Stomach (tissue), 8 donors: ENCODE measurements at regions not wholly inside any gene's neighbourhood (a gene's known extent, or its start where the extent isn't known, plus 50 kb on each side); places are given as distances from the start of the nearest gene placed in this dataset.

Experiments
- DNase-seq, 2 donors: peaks; one replicate each; pipeline versions ENCODE4 v3.0.0 to v3.0.0-alpha.2; 2013 to 2019
- H3K27ac ChIP-seq, 5 donors: fragments of 200-600 bp in 4 of 5; sonication (generic) in 4 of 5; one replicate each; pipeline ENCODE4 v1.5.1; 2013 to 2019; ENCODE audit warnings: mild to moderate bottlenecking in 1 of 5, moderate library complexity in 1 of 5
- H3K27me3 ChIP-seq, 3 donors: fragments of 200-600 bp; sonication (generic); one replicate each; pipeline ENCODE4 v1.5.1; 2017 to 2019; ENCODE audit warnings: mixed run types in 1 of 3
- H3K36me3 ChIP-seq, 4 donors: fragments of 200-600 bp; sonication (generic); 1 replicate in 3 of 4; 2 replicates in 1 of 4; pipeline ENCODE4 v1.5.1; 2016 to 2019
- H3K4me1 ChIP-seq, 4 donors: fragments of 200-600 bp; sonication (generic); one replicate each; pipeline ENCODE4 v1.5.1; 2016 to 2019
- H3K4me3 ChIP-seq, 4 donors: fragments of 200-600 bp; sonication (generic) in 3 of 4; one replicate each; pipeline ENCODE4 v1.5.1; 2016 to 2019; ENCODE audit warnings: mild to moderate bottlenecking in 1 of 4
- H3K9me3 ChIP-seq, 4 donors: fragments of 200-600 bp; sonication (generic); one replicate each; pipeline ENCODE4 v1.5.1; 2016 to 2019
- EP300 ChIP-seq: sonication (generic); formaldehyde crosslinking; IDR thresholded peaks from one replicate; pipeline ENCODE4 v1.6.1; 2017; ENCODE audit warnings: antibody characterized with exemption
- POLR2A ChIP-seq, 4 donors: fragments of 450-650 bp; IDR thresholded peaks; one replicate each; pipeline ENCODE4 v1.6.1; 2016; ENCODE audit warnings: antibody characterized with exemption in 4 of 4, control low read depth in 2 of 4, mild to moderate bottlenecking in 1 of 4, moderate library complexity in 1 of 4
- POLR2AphosphoS5 ChIP-seq, 3 donors: sonication (generic); formaldehyde crosslinking; IDR thresholded peaks; one replicate each; pipeline ENCODE4 v1.6.1; 2016; ENCODE audit warnings: antibody characterized with exemption in 3 of 3
- WGBS, 5 donors: extraction: QIAGEN DNeasy Blood & Tissue Kit in 3 of 5; methylation state at CpG; one replicate each; pipeline versions ENCODE4 v1.1.5 to v1.1.7; 2013 to 2018; 5-methylcytosine and 5-hydroxymethylcytosine counted together
- intact Hi-C: fragments of 100-400 bp; cut with DNase I; formaldehyde crosslinking; loops from one replicate; pipeline ENCODE4 v1.15.1; 2023; ENCODE audit warnings: low total_unique reads
- TF ChIP-seq, protein P1 (sequence below), 7 experiments: fragments of 450-650 bp in 4 of 7; fragments of 200-600 bp in 3 of 7; sonication (generic) in 3 of 7; IDR thresholded peaks; one replicate each; pipeline ENCODE4 v1.5.1; 2016 to 2019; ENCODE audit warnings: antibody characterized with exemption in 7 of 7, control low read depth in 2 of 7, mild to moderate bottlenecking in 1 of 7
- donor health status: healthy with polysubstance abuse.
- donor health status: Bipolar disorder and iron deficiency.
- donor health status: healthy.

DNA sequence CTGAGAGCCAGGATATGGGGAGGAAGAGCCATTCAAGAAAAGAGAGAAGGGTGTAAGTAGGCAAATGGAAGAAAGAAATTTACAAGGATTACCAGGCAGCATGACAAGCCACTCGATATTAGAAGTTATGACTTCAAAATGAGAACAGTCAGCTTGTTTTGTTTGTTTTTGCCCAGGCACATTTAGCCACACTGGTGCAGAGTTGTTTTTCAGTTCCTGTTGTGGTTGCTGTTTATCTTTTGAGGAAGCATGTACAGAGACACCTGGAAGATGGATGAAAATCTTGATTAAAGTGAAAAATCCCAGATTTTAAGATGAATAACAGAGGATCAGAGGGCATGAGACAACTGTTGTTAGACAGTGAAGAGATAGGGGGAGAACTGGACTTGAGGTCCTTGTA lies 199.1 kb downstream of the MTRR start:
- H3K4me3 ChIP-seq = no peak overlapping the region
- intact Hi-C loops = no loop called here
- H3K4me1 ChIP-seq = no peaks in the 10 kb centered on the region
- no peaks in the 10 kb centered on the region for H3K36me3 ChIP-seq
- WGBS, 5 donors = 46 to 72% (median 67%) methylated on average over 1 of the region's 1 CpG
- H3K9me3 ChIP-seq = no peaks in the 10 kb centered on the region
- no peaks in the 10 kb centered on the region for H3K27me3 ChIP-seq
- no peak for TF ChIP-seq POLR2AphosphoS5 (IDR thresholded peaks at IDR 0.05)
- no peak for TF ChIP-seq EP300
- TF ChIP-seq, protein P1, sequence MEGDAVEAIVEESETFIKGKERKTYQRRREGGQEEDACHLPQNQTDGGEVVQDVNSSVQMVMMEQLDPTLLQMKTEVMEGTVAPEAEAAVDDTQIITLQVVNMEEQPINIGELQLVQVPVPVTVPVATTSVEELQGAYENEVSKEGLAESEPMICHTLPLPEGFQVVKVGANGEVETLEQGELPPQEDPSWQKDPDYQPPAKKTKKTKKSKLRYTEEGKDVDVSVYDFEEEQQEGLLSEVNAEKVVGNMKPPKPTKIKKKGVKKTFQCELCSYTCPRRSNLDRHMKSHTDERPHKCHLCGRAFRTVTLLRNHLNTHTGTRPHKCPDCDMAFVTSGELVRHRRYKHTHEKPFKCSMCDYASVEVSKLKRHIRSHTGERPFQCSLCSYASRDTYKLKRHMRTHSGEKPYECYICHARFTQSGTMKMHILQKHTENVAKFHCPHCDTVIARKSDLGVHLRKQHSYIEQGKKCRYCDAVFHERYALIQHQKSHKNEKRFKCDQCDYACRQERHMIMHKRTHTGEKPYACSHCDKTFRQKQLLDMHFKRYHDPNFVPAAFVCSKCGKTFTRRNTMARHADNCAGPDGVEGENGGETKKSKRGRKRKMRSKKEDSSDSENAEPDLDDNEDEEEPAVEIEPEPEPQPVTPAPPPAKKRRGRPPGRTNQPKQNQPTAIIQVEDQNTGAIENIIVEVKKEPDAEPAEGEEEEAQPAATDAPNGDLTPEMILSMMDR (IDR thresholded peaks at IDR 0.05) = no peak
- TF ChIP-seq POLR2A (IDR thresholded peaks at IDR 0.05) = no peak
- H3K27ac ChIP-seq = no peak overlapping the region
- DNase-seq = no peak

DNA sequence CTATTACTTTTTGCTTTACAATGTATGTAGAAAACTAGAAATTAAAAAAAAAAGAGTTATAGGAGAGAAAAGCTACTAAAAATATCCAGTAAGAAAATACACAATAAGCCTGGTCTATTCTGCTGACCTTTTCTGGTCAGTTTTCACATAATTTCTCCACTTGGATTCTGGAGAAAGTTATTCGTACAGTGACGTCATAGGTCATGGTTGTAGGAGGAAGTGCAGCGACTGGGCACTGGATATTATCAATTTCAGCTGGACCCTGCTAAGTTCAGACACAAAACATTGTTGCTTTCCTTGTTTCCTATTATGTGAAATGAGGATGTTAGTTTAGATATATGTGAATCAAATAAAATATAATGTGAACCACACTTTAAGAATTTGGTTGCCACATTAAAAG lies 201.2 kb downstream of the MTRR start:
- TF ChIP-seq POLR2A (IDR thresholded peaks at IDR 0.05) (no peak), POLR2AphosphoS5 (IDR thresholded peaks at IDR 0.05) (no peak), EP300 (no peak)
- TF ChIP-seq, protein P1 (IDR thresholded peaks at IDR 0.05) = no peak
- H3K9me3 ChIP-seq = no peaks in the 10 kb centered on the region
- no peak overlapping the region for H3K4me3 ChIP-seq
- intact Hi-C loops = no loop called here
- no peak overlapping the region for H3K27ac ChIP-seq
- H3K27me3 ChIP-seq = no peaks in the 10 kb centered on the region
- no peaks in the 10 kb centered on the region for H3K36me3 ChIP-seq
- peak in 1 of 2 donors; percentile 32 for DNase-seq
- WGBS, 5 donors = 56 to 79% (median 70%) methylated on average over 3 of the region's 3 CpGs
- no peaks in the 10 kb centered on the region for H3K4me1 ChIP-seq

DNA sequence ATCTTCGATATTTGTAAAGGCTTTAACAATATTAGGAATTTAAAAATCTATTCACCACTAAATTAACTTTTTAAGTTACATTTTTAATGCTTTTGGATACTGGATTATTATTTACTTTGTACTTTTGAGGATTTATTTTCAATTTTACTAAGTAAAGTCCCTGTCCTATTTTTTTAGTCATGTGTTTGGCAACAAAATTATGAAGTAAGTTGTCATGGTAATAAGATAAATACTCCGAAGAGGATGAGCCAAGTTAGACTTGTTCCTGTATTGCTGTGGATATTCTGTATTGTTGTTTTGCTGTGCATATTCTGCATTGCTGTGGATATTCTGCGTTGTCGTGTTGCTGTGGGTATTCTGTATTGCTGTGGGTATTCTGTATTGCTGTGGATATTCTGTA lies 210.1 kb downstream of the MTRR start:
- no peaks in the 10 kb centered on the region for H3K36me3 ChIP-seq
- H3K27ac ChIP-seq = no peak overlapping the region
- no peaks in the 10 kb centered on the region for H3K4me1 ChIP-seq
- H3K9me3 ChIP-seq = peaks cover 0 to 4% (median 0%) of the 10 kb centered on the region in 4 donors
- H3K4me3 ChIP-seq = no peak overlapping the region
- no peaks in the 10 kb centered on the region for H3K27me3 ChIP-seq
- intact Hi-C loops = no loop called here
- WGBS, 5 donors = 73 to 76% (median 75%) methylated on average over 4 of the region's 4 CpGs
- TF ChIP-seq POLR2A (IDR thresholded peaks at IDR 0.05) (no peak), POLR2AphosphoS5 (IDR thresholded peaks at IDR 0.05) (no peak), EP300 (no peak)
- TF ChIP-seq, protein P1 (IDR thresholded peaks at IDR 0.05) = no peak
- peak in 1 of 2 donors; percentile 18 for DNase-seq

DNA sequence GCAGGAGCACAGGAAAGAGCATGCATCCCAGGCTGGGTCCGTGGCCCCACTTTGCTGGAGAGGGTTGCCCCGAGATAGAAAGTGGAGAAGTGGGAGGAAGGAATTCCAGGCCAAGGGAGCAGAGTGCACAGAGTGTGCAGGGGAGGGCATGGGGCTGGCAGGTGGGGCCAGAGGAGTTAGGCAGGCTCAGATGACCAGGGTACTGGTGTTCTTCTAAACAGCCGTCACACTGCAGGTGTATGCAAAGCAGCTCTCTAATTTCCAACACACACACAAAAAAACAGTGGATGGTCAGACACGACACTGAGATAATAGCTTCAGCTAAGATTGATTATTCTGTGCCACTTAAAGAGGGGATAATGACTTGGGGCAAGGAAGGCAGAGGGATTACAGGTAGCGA lies 212.2 kb downstream of the MTRR start:
- no peak overlapping the region for H3K4me3 ChIP-seq
- intact Hi-C loops = no loop called here
- TF ChIP-seq, protein P1 (IDR thresholded peaks at IDR 0.05) = no peak
- no peak for TF ChIP-seq EP300
- TF ChIP-seq POLR2A (IDR thresholded peaks at IDR 0.05) = no peak
- no peak overlapping the region for H3K27ac ChIP-seq
- no peaks in the 10 kb centered on the region for H3K27me3 ChIP-seq
- H3K4me1 ChIP-seq = no peaks in the 10 kb centered on the region
- H3K9me3 ChIP-seq = peaks cover 0 to 4% (median 0%) of the 10 kb centered on the region in 4 donors
- H3K36me3 ChIP-seq = no peaks in the 10 kb centered on the region
- no peak for DNase-seq
- whole genome bisulfite sequencing, 5 donors = 49 to 62% (median 50%) methylated on average over 5 of the region's 5 CpGs
